KMS-11 (cell line): ENCODE measurements at regions not wholly inside any gene's neighbourhood (a gene's known extent, or its start where the extent isn't known, plus 50 kb on each side); places are given as distances from the start of the nearest gene placed in this dataset.

Experiments
- H2AFZ ChIP-seq: fragments of 200-600 bp; sonication (generic); 2 replicates; pipeline ENCODE4 v1.6.1; 2016; ENCODE audit warnings: antibody characterized with exemption, mixed run types, low read depth
- H3K27ac ChIP-seq: fragments of 200-600 bp; sonication (generic); 2 replicates; pipeline ENCODE4 v1.6.1; 2016; ENCODE audit warnings: mild to moderate bottlenecking, mixed run types
- H3K27me3 ChIP-seq: fragments of 200-600 bp; sonication (generic); 2 replicates; pipeline ENCODE4 v1.6.1; 2017; ENCODE audit warnings: mild to moderate bottlenecking, low read depth, mixed run types, moderate library complexity; ENCODE audit not compliant: insufficient read depth
- H3K36me3 ChIP-seq: fragments of 200-600 bp; sonication (generic); 2 replicates; pipeline ENCODE4 v1.6.1; 2017; ENCODE audit warnings: mild to moderate bottlenecking, mixed run types; ENCODE audit not compliant: insufficient read depth
- H3K4me1 ChIP-seq: fragments of 200-600 bp; sonication (generic); 2 replicates; pipeline ENCODE4 v1.6.1; 2016; ENCODE audit warnings: mild to moderate bottlenecking, low read depth, mixed run types; ENCODE audit not compliant: poor library complexity, severe bottlenecking
- H3K4me2 ChIP-seq: fragments of 200-600 bp; sonication (generic); 2 replicates; pipeline ENCODE4 v1.7.0; 2016; ENCODE audit warnings: mild to moderate bottlenecking, mixed run types
- H3K4me3 ChIP-seq: fragments of 200-600 bp; sonication (generic); IDR thresholded peaks from 2 replicates; pipeline ENCODE4 v1.6.1; 2017; ENCODE audit warnings: low read depth, low read length, mixed read lengths; ENCODE audit not compliant: insufficient read depth
- H3K79me2 ChIP-seq: fragments of 200-600 bp; sonication (generic); 2 replicates; pipeline ENCODE4 v1.6.1; 2016; ENCODE audit warnings: low read depth, mixed run types; ENCODE audit not compliant: insufficient read depth
- H3K9ac ChIP-seq: fragments of 200-600 bp; sonication (generic); 2 replicates; pipeline ENCODE4 v1.6.1; 2016; ENCODE audit warnings: mild to moderate bottlenecking, mixed run types
- H4K20me1 ChIP-seq: fragments of 200-600 bp; sonication (generic); 2 replicates; pipeline ENCODE4 v1.6.1; 2016; ENCODE audit warnings: mild to moderate bottlenecking, mixed run types; ENCODE audit not compliant: insufficient read depth
- CTCF ChIP-seq: fragments of 200-600 bp; sonication (generic); conservative IDR thresholded peaks from 2 replicates; pipeline ENCODE4 v1.6.1; 2017; ENCODE audit warnings: low read depth, mild to moderate bottlenecking, antibody characterized with exemption, low read length, moderate library complexity, mixed read lengths

GRCh38 chr2:14388724-14389123 lies 243.8 kb upstream of the LRATD1 start:
- Histone ChIP-seq H3K4me2 (no peak overlapping the region), H3K79me2 (no peaks in the 10 kb centered on the region), H4K20me1 (no peaks in the 10 kb centered on the region), H3K27ac (no peak overlapping the region), H3K9ac (no peak overlapping the region), H3K4me1 (no peaks in the 10 kb centered on the region), H3K27me3 (no peaks in the 10 kb centered on the region), H3K36me3 (no peaks in the 10 kb centered on the region), H3K4me3 (no peak overlapping the region), H2AFZ (no peak overlapping the region)
- TF ChIP-seq CTCF: no peak

- Histone ChIP-seq H3K27me3 (no peaks in the 10 kb centered on the region), H4K20me1 (no peaks in the 10 kb centered on the region), H3K9ac (no peak overlapping the region), H3K4me1 (no peaks in the 10 kb centered on the region), H3K4me2 (no peak overlapping the region), H3K36me3 (no peaks in the 10 kb centered on the region), H3K79me2 (no peaks in the 10 kb centered on the region), H3K4me3 (no peak overlapping the region), H2AFZ (no peak overlapping the region), H3K27ac (no peak overlapping the region)
- TF ChIP-seq CTCF: no peak
Observed at GRCh38 chr2:14396533-14397083, 235.9 kb upstream of the LRATD1 start.

- Histone ChIP-seq H3K27me3 (0 out of 2 replicates have a peak, but pooled peaks cover 3% of the 10 kb centered on the region), H2AFZ (no peak overlapping the region)
Observed at GRCh38 chr2:14398641-14399040, 233.9 kb upstream of the LRATD1 start.

GRCh38 chr2:14401873-14402272 lies 230.6 kb upstream of the LRATD1 start:
- no peak for TF ChIP-seq CTCF
- Histone ChIP-seq H3K9ac (no peak overlapping the region), H2AFZ (no peak overlapping the region), H3K4me2 (no peak overlapping the region), H3K4me3 (no peak overlapping the region), H3K79me2 (no peaks in the 10 kb centered on the region), H4K20me1 (no peaks in the 10 kb centered on the region), H3K27me3 (0 out of 2 replicates have a peak, but pooled peaks cover 3% of the 10 kb centered on the region), H3K36me3 (no peaks in the 10 kb centered on the region), H3K4me1 (no peaks in the 10 kb centered on the region), H3K27ac (no peak overlapping the region)

More at GRCh38 chr2:14398641-14399040, 233.9 kb upstream of the LRATD1 start:
- Histone ChIP-seq H4K20me1 (no peaks in the 10 kb centered on the region), H3K4me2 (no peak overlapping the region), H3K27ac (no peak overlapping the region), H3K9ac (no peak overlapping the region), H3K79me2 (no peaks in the 10 kb centered on the region), H3K4me3 (no peak overlapping the region), H3K36me3 (no peaks in the 10 kb centered on the region), H3K4me1 (no peaks in the 10 kb centered on the region)
- no peak for TF ChIP-seq CTCF
